Inferior parietal cortex (tissue), 1 donor: ENCODE measurements at regions not wholly inside any gene's neighbourhood (a gene's known extent, or its start where the extent isn't known, plus 50 kb on each side); places are given as distances from the start of the nearest gene placed in this dataset.

ENCODE experiments used
- DNase-seq: peaks from one replicate; pipeline ENCODE4 v3.0.0-alpha.2; 2016; ENCODE audit errors: extremely low spot score

- DNase-seq: no peak
These were observed 62.0 kb upstream of the PODXL start for GRCh38 chr7:131618391-131618790.

- DNase-seq: no peak
These were observed 60.2 kb upstream of the PODXL start for GRCh38 chr7:131616487-131617200.

- DNase-seq: no peak
These were observed 57.5 kb upstream of the PODXL start for GRCh38 chr7:131613909-131614308.

GRCh38 chr7:131610007-131610406 lies 53.6 kb upstream of the PODXL start:
- no peak for DNase-seq

GRCh38 chr7:131608116-131608500 lies 51.7 kb upstream of the PODXL start:
- DNase-seq: no peak

GRCh38 chr7:131607291-131608115 lies 51.1 kb upstream of the PODXL start:
- DNase-seq: no peak

GRCh38 chr7:131606346-131607290 lies 50.2 kb upstream of the PODXL start:
- DNase-seq: no peak
